C4-2B (cell line): ENCODE measurements at regions not wholly inside any gene's neighbourhood (a gene's known extent, or its start where the extent isn't known, plus 50 kb on each side); places are given as distances from the start of the nearest gene placed in this dataset.

Experiments
- H3K27ac ChIP-seq: fragments of 450-650 bp; 2 replicates; pipeline ENCODE4 v1.5.1; 2017
- CTCF ChIP-seq: fragments of 450-650 bp; conservative IDR thresholded peaks from 2 replicates; pipeline ENCODE4 v1.5.1; 2017; ENCODE audit warnings: mild to moderate bottlenecking
- ZFX ChIP-seq: fragments of 450-650 bp; IDR thresholded peaks from 2 replicates; pipeline ENCODE4 v1.6.1; 2017

GRCh38 chr7:25385506-25386136 is 157.3 kb upstream of the NPVF start:
- no peak for TF ChIP-seq CTCF
- no peak for TF ChIP-seq ZFX
- peak overlapping the region; percentile 73 for H3K27ac ChIP-seq

GRCh38 chr7:25386311-25386744 is 158.0 kb upstream of the NPVF start:
- H3K27ac ChIP-seq = peak overlapping the region; percentile 73
- no peak for TF ChIP-seq CTCF
- peak; percentile 24; the same call in 1 of the 2 replicates for TF ChIP-seq ZFX

- TF ChIP-seq CTCF (no peak), ZFX (no peak)
- peak overlapping the region; percentile 71; the same call in 1 of the 2 replicates for H3K27ac ChIP-seq
Measured at GRCh38 chr7:25388681-25389080, 160.4 kb upstream of the NPVF start.

GRCh38 chr7:25389489-25390106 is 161.3 kb upstream of the NPVF start:
- TF ChIP-seq ZFX = no peak
- TF ChIP-seq CTCF = peak; percentile 86
- H3K27ac ChIP-seq = no peak overlapping the region; the same call in 1 of the 2 replicates

GRCh38 chr7:25391295-25391861 is 163.1 kb upstream of the NPVF start:
- no peak overlapping the region for H3K27ac ChIP-seq
- peak; percentile 79 for TF ChIP-seq CTCF
- no peak for TF ChIP-seq ZFX

- TF ChIP-seq CTCF (no peak), ZFX (no peak)
- no peak overlapping the region for H3K27ac ChIP-seq
Measured at GRCh38 chr7:25391961-25392587, 163.8 kb upstream of the NPVF start.
